NOMO-1 treated with dmso at 0.1 percent for 144 hours (cell line): ENCODE measurements at regions not wholly inside any gene's neighbourhood (a gene's known extent, or its start where the extent isn't known, plus 50 kb on each side); places are given as distances from the start of the nearest gene placed in this dataset.
"Not testable (repeated sequence)": the region's sequence is repeated elsewhere in the genome, so short reads cannot be mapped to it uniquely, and the experiment has no call there.

ENCODE experiments used
- DNase-seq: peaks from one replicate; lab custom pipeline; 2025; ENCODE audit not compliant: unreplicated experiment; lab: John Stamatoyannopoulos, UW

GRCh38 chr7:25696571-25696970 is 455.4 kb upstream of the NFE2L3 start:
- DNase-seq: no peak

GRCh38 chr7:25698451-25699113 is 453.4 kb upstream of the NFE2L3 start:
- no peak for DNase-seq

DNA sequence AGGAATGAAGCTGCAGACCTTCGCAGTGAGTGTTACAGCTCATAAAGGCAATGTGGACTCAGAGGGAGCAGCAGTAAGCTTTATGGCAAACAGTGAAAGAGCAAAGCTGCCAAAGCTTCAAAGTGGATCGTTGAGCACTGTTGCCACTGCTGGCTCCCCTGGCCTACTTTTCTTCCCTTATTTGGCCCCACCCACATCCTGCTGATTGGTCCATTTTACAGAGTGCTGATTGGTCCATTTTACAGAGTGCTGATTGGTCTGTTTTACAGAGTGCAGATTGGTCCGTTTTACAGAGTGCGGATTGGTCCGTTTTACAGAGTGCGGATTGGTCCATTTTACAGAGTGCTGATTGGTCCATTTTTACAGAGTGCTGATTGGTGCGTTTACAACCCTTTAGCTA is 451.9 kb upstream of the NFE2L3 start:
- not testable (repeated sequence) for DNase-seq

DNA sequence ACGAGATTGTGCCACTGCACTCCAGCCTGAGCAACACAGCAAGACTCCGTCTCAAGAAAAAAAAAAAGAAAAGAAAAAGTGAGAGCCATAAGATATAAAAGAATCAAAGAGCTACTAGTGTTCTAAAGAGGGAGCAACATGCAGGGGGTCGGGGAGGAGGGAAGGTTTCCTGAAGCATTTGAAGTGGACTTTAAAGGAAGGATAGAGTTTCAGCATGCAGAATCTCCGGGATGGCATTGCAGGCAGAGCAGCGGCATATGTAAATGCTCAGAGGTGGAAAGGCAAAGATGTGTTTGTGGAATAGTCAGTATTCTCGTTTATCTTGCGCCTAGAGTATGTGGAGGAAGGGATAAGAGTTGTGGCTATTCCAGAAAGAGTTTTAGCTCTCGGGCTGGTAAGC is 447.6 kb upstream of the NFE2L3 start:
- DNase-seq: no peak

GRCh38 chr7:25706764-25707163 is 445.2 kb upstream of the NFE2L3 start:
- no peak for DNase-seq

- DNase-seq: no peak
Observed at GRCh38 chr7:25707768-25708620, 444.0 kb upstream of the NFE2L3 start.

GRCh38 chr7:25710959-25711358 is 441.0 kb upstream of the NFE2L3 start:
- DNase-seq: no peak

DNA sequence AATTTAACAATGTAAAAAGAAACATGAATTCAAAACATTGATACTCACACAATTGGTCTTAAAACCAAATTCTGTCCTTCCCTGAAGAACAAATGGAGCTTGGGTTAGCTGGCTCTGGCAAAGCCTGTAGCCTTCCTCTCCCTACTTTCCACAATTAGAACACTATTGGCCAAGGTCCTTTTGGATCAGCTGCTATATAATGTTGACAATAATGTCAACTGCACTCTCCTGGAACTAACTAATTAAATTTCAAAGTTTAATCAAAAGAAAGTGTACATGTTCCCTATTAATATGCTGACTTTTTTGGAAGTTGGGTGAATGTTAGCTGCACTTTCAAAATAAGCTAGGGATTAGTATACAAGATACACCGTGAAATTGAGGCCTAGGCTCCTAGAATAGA is 440.1 kb upstream of the NFE2L3 start:
- DNase-seq: no peak

- no peak for DNase-seq
Observed at GRCh38 chr7:25712500-25712899, 439.5 kb upstream of the NFE2L3 start.

DNA sequence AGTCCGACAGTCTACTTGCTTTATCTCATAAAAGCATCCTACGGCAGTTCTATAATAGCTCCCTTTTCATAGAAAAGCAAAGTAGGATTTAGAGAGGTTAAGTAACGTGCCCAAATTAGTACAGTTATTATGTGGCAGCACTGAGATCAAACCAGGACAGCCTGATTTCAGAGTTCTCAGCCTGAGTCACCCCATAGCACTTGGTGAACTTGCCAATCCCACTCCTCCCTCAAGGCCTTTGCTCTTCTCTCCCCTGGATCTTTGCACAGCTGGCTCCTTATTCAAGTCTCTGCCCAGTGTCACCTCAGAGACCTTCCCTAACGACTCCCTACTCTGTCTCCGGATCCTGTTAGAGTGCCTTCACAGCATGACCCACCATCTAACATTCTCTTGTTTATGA is 438.0 kb upstream of the NFE2L3 start:
- no peak for DNase-seq

DNA sequence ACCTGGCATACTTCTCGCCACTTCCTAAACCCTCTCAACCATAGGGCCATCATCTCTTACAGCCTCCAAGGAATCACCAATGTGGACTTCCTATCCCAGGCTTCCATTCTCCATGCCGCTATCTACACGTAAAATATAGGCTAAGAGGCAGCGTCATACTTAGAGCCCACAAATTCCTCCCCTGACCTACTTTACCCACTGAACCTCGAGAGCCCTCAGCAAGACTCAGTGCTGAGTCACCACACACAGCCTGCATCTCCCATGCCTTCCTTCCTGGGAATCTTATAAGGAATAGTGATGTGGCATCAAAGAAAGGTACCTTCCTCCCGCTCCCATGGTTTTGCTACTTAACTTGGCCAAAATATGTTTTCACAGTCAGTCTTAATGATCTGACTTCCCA is 435.6 kb upstream of the NFE2L3 start:
- DNase-seq: no peak

DNA sequence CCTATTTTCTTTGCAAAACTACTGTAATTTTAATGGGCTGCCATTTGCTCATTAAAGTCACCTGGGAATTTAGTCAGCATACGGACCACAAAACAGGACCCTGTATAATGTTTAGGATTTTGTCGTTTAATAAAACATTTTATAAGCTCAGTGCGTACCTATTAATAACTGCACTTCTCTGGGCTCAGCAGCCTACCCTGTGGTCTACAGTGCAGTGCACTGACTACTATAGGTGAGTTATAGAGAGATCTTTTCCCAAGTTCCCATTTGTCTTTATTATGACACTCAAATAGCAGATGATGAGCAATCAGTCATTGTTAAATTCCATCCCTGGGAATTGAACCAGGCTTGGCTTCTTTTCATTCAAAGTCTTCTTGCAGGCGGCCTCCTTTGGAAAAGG is 433.4 kb upstream of the NFE2L3 start:
- no peak for DNase-seq

DNA sequence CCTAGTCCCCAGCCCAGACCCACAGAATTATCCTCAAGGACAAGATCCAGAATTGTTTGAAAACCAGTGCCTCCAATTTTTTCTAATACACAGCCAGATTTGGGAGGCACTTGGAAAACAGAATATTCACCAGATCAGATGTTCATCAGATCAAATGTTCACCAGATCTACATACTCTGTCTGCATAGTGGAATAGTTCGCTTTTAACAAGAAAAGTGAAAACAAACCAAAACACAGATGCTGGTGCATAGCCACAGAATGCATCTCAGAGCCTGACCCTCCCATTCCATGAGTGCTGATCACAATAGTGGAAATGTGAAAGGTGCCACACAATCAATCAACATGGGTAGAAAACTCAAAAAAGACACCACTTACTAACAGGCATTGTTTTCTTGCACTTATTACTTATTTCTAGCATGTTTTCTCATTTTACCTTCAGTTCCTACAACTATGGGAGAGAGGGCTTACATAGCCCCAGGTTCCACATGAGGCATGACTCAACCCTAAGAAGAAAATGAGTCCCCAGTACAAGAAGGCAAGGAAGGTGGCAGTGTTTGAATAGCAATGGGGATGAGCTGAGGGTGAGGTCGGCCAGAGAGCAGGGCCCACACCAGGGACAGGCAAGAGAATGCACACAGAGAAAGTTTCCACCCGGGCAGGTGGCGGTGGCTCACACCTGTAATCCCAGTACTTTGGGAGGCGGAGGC is 432.7 kb upstream of the NFE2L3 start:
- DNase-seq: no peak

DNA sequence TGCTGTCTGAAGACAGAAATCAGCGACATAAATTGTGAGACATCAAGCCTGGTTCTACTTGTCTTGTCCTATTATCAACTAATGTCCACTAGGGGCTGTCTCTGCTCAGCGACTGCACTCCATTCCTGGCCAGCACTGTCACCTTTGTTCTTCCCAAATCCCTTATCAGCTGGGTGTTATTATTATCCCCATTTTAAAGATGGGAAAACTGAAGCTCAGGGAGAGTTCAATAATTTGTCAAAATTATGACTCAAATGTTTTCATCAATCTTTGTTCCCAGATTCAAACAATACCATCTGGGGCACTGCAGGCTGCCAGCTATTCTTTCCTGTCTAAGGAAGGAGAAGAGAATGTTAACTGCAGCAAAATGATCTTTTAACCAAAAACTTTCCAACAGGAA is 431.6 kb upstream of the NFE2L3 start:
- DNase-seq: no peak

DNA sequence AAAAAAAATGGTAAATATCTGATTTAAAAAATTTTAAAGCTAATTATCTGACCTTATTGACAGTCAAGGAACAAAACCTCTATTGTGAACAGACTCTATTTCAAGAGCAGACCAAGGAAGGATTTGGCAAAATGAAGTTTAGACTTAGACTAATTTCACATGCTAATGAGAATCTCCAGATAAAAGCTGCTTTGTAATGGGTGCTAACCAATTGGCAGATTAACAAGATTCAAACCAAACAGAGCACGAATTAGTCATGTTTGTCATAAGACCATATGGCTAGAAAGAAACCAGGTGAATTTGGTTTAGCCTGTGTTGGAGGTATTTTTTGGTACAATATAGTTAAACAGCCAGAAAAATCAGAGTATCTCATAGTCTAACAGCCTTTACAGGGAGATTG is 429.1 kb upstream of the NFE2L3 start:
- DNase-seq: no peak

- DNase-seq: no peak
Observed at GRCh38 chr7:25725451-25725850, 426.5 kb upstream of the NFE2L3 start.

GRCh38 chr7:25726170-25726780 is 425.7 kb upstream of the NFE2L3 start:
- no peak for DNase-seq

- DNase-seq: no peak
Observed at GRCh38 chr7:25726781-25727311, 425.2 kb upstream of the NFE2L3 start.

GRCh38 chr7:25727446-25727845 is 424.6 kb upstream of the NFE2L3 start:
- DNase-seq: no peak

- DNase-seq: no peak
Observed at GRCh38 chr7:25727876-25728275, 424.1 kb upstream of the NFE2L3 start.
